IPS DF 19.7 (cell line): ENCODE measurements at regions not wholly inside any gene's neighbourhood (a gene's known extent, or its start where the extent isn't known, plus 50 kb on each side); places are given as distances from the start of the nearest gene placed in this dataset.
"Not testable (repeated sequence)": the region's sequence is repeated elsewhere in the genome, so short reads cannot be mapped to it uniquely, and the experiment has no call there.

ENCODE experiments used
- DNase-seq: peaks from one replicate; pipeline ENCODE4 v3.0.0-alpha.2; 2013; ENCODE audit warnings: low read depth, low spot score

- DNase-seq: no peak
Observed at GRCh38 chr7:52269669-52270068, 765.8 kb upstream of the POM121L12 start.

- no peak for DNase-seq
Observed at GRCh38 chr7:52261057-52261456, 774.4 kb upstream of the POM121L12 start.

GRCh38 chr7:52260046-52260665 is 775.3 kb upstream of the POM121L12 start:
- DNase-seq: peak; percentile 52

GRCh38 chr7:52257890-52258289 is 777.5 kb upstream of the POM121L12 start:
- no peak for DNase-seq

GRCh38 chr7:52254396-52255010 is 780.9 kb upstream of the POM121L12 start:
- DNase-seq: no peak

- no peak for DNase-seq
Observed at GRCh38 chr7:52253953-52254352, 781.5 kb upstream of the POM121L12 start.

- DNase-seq: no peak
Observed at GRCh38 chr7:52249741-52250140, 785.7 kb upstream of the POM121L12 start.

- no peak for DNase-seq
Observed at GRCh38 chr7:52247518-52247917, 787.9 kb upstream of the POM121L12 start.

GRCh38 chr7:52243685-52244084 is 791.7 kb upstream of the POM121L12 start:
- DNase-seq: no peak

- DNase-seq: no peak
Observed at GRCh38 chr7:52233248-52233647, 802.2 kb upstream of the POM121L12 start.

- DNase-seq: no peak
Observed at GRCh38 chr7:52211930-52212329, 823.5 kb upstream of the POM121L12 start.

GRCh38 chr7:52209614-52210013 is 825.8 kb upstream of the POM121L12 start:
- no peak for DNase-seq

GRCh38 chr7:52197221-52197620 is 838.2 kb upstream of the POM121L12 start:
- DNase-seq: no peak

GRCh38 chr7:52195664-52196063 is 839.8 kb upstream of the POM121L12 start:
- no peak for DNase-seq

GRCh38 chr7:52189153-52189778 is 846.2 kb upstream of the POM121L12 start:
- DNase-seq: no peak

- no peak for DNase-seq
Observed at GRCh38 chr7:52184006-52184703, 851.3 kb upstream of the POM121L12 start.

GRCh38 chr7:52179934-52180333 is 855.5 kb upstream of the POM121L12 start:
- no peak for DNase-seq

- peak; percentile 38 for DNase-seq
Observed at GRCh38 chr7:52168085-52168484, 851.5 kb upstream of the COBL start.

GRCh38 chr7:52163311-52163710 is 846.7 kb upstream of the COBL start:
- no peak for DNase-seq

GRCh38 chr7:52161483-52161882 is 844.9 kb upstream of the COBL start:
- DNase-seq: no peak

- not testable (repeated sequence) for DNase-seq
Observed at GRCh38 chr7:52159421-52159820, 842.8 kb upstream of the COBL start.

GRCh38 chr7:52154382-52154781 is 837.8 kb upstream of the COBL start:
- DNase-seq: no peak

- DNase-seq: no peak
Observed at GRCh38 chr7:52151559-52151958, 835.0 kb upstream of the COBL start.
